ENCODE measurements at regions not wholly inside any gene's neighbourhood (a gene's known extent, or its start where the extent isn't known, plus 50 kb on each side); places are given as distances from the start of the nearest gene placed in this dataset.

GRCh38 chr6:102812242-102812641, 1418.7 kb downstream of the GRIK2 start:
- TF ChIP-seq, protein P1, sequence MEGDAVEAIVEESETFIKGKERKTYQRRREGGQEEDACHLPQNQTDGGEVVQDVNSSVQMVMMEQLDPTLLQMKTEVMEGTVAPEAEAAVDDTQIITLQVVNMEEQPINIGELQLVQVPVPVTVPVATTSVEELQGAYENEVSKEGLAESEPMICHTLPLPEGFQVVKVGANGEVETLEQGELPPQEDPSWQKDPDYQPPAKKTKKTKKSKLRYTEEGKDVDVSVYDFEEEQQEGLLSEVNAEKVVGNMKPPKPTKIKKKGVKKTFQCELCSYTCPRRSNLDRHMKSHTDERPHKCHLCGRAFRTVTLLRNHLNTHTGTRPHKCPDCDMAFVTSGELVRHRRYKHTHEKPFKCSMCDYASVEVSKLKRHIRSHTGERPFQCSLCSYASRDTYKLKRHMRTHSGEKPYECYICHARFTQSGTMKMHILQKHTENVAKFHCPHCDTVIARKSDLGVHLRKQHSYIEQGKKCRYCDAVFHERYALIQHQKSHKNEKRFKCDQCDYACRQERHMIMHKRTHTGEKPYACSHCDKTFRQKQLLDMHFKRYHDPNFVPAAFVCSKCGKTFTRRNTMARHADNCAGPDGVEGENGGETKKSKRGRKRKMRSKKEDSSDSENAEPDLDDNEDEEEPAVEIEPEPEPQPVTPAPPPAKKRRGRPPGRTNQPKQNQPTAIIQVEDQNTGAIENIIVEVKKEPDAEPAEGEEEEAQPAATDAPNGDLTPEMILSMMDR (IDR thresholded peaks at IDR 0.05; ENCODE audit: poor library complexity, severe bottlenecking): no peak
- TF ChIP-seq, protein P2, sequence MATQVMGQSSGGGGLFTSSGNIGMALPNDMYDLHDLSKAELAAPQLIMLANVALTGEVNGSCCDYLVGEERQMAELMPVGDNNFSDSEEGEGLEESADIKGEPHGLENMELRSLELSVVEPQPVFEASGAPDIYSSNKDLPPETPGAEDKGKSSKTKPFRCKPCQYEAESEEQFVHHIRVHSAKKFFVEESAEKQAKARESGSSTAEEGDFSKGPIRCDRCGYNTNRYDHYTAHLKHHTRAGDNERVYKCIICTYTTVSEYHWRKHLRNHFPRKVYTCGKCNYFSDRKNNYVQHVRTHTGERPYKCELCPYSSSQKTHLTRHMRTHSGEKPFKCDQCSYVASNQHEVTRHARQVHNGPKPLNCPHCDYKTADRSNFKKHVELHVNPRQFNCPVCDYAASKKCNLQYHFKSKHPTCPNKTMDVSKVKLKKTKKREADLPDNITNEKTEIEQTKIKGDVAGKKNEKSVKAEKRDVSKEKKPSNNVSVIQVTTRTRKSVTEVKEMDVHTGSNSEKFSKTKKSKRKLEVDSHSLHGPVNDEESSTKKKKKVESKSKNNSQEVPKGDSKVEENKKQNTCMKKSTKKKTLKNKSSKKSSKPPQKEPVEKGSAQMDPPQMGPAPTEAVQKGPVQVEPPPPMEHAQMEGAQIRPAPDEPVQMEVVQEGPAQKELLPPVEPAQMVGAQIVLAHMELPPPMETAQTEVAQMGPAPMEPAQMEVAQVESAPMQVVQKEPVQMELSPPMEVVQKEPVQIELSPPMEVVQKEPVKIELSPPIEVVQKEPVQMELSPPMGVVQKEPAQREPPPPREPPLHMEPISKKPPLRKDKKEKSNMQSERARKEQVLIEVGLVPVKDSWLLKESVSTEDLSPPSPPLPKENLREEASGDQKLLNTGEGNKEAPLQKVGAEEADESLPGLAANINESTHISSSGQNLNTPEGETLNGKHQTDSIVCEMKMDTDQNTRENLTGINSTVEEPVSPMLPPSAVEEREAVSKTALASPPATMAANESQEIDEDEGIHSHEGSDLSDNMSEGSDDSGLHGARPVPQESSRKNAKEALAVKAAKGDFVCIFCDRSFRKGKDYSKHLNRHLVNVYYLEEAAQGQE (IDR thresholded peaks at IDR 0.05; ENCODE audit: borderline replicate concordance): no peak
- TF ChIP-seq TAF1 (IDR thresholded peaks at IDR 0.05; ENCODE audit: low read depth) (no peak), RAD21 (conservative IDR thresholded peaks at IDR 0.05) (no peak), EZH2 (IDR thresholded peaks at IDR 0.05; ENCODE audit: borderline replicate concordance, insufficient read depth, low read length, poor library complexity, severe bottlenecking) (no peak), EP300 (conservative IDR thresholded peaks at IDR 0.05; ENCODE audit: poor library complexity, severe bottlenecking) (no peak), MXI1 (conservative IDR thresholded peaks at IDR 0.05; ENCODE audit: poor library complexity, severe bottlenecking) (no peak), POLR2AphosphoS5 (IDR thresholded peaks at IDR 0.05) (no peak)
